ENCODE measurements at regions not wholly inside any gene's neighbourhood (a gene's known extent, or its start where the extent isn't known, plus 50 kb on each side); places are given as distances from the start of the nearest gene placed in this dataset.

DNA sequence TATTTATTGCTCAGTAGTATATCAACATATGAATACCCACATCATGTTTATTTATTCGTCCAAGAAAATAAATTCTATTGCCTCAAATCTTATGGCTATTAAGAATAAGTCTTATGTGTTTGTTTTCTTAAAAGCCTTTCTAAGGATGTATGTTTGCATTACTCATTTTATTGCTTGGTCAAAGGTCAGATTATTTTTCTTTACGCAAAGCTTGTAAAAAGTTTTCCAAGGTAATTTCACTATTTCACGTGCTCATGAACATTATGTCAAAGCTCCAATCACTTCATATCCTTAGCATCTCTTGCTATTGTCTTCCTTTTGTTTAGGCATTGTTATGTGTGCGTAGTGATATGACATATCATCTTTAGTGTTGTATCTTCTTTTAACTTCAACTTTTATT lies 258.5 kb upstream of the FSTL5 start:
- no peak overlapping the region for H3K4me3 ChIP-seq (ENCODE audit: low read length)
- TF ChIP-seq, protein P1, sequence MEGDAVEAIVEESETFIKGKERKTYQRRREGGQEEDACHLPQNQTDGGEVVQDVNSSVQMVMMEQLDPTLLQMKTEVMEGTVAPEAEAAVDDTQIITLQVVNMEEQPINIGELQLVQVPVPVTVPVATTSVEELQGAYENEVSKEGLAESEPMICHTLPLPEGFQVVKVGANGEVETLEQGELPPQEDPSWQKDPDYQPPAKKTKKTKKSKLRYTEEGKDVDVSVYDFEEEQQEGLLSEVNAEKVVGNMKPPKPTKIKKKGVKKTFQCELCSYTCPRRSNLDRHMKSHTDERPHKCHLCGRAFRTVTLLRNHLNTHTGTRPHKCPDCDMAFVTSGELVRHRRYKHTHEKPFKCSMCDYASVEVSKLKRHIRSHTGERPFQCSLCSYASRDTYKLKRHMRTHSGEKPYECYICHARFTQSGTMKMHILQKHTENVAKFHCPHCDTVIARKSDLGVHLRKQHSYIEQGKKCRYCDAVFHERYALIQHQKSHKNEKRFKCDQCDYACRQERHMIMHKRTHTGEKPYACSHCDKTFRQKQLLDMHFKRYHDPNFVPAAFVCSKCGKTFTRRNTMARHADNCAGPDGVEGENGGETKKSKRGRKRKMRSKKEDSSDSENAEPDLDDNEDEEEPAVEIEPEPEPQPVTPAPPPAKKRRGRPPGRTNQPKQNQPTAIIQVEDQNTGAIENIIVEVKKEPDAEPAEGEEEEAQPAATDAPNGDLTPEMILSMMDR (IDR thresholded peaks at IDR 0.05; ENCODE audit: insufficient read depth, low read depth, low read length, missing control alignments): no peak
- DNase-seq (ENCODE audit: low read depth): no peak

DNA sequence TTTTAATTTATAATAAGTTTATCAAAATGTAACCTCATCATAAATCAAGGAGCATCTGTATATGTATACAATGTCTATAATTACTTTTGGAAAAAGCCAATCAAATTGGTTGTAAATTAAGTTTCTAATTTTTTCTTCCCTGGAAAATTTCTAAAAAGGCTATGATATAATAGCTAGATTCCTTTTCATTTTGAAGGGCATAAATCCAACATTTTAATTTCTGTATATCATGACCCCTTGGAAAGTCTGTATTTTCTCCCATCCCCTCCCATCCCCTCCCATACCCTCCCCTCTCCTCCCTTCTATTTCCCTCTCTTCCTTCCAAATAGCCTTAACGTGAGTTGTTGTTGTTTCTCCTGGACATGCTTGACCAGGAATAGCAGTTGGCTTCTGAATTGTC lies 247.1 kb upstream of the FSTL5 start:
- no peak for DNase-seq (ENCODE audit: low read depth)
- TF ChIP-seq, protein P1 (IDR thresholded peaks at IDR 0.05; ENCODE audit: insufficient read depth, low read depth, low read length, missing control alignments): no peak
- H3K4me3 ChIP-seq (ENCODE audit: low read length): no peak overlapping the region

DNA sequence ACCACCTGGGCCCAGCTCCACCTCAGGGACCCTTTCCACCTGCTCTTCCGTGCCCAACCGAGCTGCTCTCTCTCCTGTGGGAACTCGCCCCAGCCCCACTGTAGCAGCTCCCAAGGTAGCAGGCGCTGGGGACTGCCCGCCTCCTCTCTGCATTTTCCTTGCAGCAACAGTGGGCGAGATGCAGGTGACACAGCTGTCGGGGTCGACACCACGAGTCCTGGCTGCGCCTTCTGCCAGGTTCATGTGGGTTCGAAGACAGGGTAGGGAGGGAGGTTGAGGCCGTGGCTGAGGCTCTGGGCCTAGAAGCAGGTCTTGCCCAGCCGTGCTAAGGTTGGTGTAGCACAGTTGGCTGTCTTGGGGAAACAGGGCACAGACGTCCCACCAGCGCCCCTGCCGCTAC lies 245.2 kb upstream of the FSTL5 start:
- TF ChIP-seq, protein P1 (IDR thresholded peaks at IDR 0.05; ENCODE audit: insufficient read depth, low read depth, low read length, missing control alignments): no peak
- no peak for DNase-seq (ENCODE audit: low read depth)
- H3K4me3 ChIP-seq (ENCODE audit: low read length): no peak overlapping the region

DNA sequence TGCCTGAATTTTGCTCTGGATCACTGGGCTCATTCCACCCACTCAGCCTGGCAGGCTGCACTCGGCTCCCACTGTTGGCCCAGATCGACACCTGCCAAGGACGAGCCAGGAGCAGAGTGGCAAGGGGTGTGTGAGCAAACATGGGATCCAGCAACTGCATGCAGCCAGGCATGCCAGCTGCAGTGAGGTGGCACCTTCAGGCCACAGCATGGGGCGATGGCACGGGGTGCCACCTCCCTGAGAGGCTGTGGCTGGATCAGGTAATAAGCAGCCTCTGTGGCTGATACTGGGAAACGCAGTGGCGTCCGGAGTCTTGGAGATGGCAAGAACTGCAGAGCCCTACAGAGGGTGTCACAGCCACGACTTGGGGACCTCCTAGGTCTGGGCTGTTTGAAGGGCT lies 244.5 kb upstream of the FSTL5 start:
- no peak for DNase-seq (ENCODE audit: low read depth)
- H3K4me3 ChIP-seq (ENCODE audit: low read length): no peak overlapping the region
- TF ChIP-seq, protein P1 (IDR thresholded peaks at IDR 0.05; ENCODE audit: insufficient read depth, low read depth, low read length, missing control alignments): no peak

DNA sequence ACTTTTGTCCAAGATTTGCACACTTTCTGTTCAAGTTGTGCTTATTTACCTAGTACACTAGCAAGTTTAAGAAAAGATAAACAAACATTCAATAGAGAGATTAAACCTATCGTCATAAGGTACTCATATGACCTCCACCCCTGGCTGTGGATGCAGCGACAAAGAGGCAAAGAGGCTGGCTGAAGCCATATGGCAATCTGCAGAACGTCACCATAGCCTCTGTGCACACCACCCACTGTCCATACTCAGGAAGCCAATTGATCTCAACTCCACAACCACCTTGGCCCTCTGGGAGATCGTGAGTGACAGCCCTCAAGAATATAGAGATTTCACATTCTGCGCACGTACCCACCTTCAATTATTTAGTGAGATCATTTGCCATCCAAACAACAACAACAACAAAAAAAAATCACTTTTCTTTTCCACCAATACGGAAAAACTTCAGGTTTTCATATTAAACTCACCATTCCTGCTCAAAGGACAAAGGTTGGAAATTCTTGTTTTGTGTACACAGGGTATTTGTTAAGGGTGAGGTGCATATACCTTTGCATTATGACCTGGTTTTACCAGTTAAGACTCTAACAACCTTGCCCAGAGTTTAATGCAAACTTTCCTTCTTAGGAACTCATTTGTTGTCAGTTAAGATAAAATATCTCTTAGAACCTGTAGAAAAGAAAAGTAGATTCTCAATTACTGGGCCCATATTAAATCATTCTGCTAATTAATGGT lies 243.0 kb upstream of the FSTL5 start:
- DNase-seq (ENCODE audit: low read depth): no peak
- no peak overlapping the region for H3K4me3 ChIP-seq (ENCODE audit: low read length)
- TF ChIP-seq, protein P1 (IDR thresholded peaks at IDR 0.05; ENCODE audit: insufficient read depth, low read depth, low read length, missing control alignments): no peak

DNA sequence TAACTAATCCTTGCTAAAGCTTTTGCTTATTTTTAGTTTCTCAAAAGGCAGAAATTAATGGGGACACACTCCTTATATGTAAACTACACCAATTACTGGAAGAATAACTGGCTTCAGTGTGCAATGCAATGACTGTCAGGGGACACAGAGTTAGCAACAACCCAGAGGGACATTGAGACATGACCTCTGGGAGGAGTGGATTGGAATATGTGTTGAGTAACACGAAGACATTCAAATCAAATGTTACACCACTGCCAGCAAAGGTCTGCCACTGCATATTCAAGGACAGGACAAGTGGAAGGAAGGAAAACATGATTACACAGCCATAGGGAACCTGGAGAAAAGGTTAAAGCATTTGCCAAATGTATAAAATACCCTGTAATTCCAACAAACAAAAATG lies 240.1 kb upstream of the FSTL5 start:
- no peak overlapping the region for H3K4me3 ChIP-seq (ENCODE audit: low read length)
- DNase-seq (ENCODE audit: low read depth): no peak
- TF ChIP-seq, protein P1 (IDR thresholded peaks at IDR 0.05; ENCODE audit: insufficient read depth, low read depth, low read length, missing control alignments): no peak

DNA sequence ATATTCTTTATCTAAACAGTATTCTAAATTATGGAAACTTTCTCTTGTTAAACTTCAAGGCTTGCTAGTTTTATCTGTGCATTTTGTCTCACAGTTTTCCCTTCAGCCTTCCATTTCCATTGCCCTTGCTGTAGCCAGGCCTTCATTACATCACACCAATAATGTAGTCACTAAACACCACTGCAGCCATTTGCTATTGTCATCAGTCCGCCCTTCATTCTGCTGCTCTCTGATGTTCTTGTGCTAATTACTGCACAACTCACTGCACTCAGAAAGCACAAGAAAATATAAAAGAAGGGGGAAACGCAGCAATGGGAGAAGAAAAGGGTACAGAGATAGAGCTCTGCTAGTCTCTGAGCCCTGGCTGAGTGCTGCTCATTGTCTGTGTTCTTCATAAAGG lies 239.6 kb upstream of the FSTL5 start:
- TF ChIP-seq, protein P1 (IDR thresholded peaks at IDR 0.05; ENCODE audit: insufficient read depth, low read depth, low read length, missing control alignments): no peak
- no peak overlapping the region for H3K4me3 ChIP-seq (ENCODE audit: low read length)
- no peak for DNase-seq (ENCODE audit: low read depth)
